ENCODE measurements at regions not wholly inside any gene's neighbourhood (a gene's known extent, or its start where the extent isn't known, plus 50 kb on each side); places are given as distances from the start of the nearest gene placed in this dataset.

DNA sequence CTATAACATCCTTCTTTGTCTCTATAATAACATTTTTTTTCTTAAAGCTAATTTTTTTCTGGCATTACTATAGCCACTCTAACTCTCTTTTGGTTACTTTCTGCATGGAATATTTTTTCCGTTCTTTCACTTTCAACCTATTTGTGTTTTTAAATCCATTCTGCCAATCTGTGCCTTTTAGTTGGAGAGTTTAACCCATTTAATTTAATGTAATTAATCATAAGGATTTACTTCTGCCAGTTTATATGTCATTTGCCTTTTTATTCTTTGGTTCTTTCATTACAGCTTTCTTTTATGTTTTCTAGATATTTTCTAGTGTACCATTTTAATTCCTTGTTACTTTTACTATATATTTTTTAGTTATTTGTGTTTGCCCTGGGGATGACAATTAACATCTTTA, 78.6 kb downstream of the TMEM270 start:
- TF ChIP-seq, protein P1, sequence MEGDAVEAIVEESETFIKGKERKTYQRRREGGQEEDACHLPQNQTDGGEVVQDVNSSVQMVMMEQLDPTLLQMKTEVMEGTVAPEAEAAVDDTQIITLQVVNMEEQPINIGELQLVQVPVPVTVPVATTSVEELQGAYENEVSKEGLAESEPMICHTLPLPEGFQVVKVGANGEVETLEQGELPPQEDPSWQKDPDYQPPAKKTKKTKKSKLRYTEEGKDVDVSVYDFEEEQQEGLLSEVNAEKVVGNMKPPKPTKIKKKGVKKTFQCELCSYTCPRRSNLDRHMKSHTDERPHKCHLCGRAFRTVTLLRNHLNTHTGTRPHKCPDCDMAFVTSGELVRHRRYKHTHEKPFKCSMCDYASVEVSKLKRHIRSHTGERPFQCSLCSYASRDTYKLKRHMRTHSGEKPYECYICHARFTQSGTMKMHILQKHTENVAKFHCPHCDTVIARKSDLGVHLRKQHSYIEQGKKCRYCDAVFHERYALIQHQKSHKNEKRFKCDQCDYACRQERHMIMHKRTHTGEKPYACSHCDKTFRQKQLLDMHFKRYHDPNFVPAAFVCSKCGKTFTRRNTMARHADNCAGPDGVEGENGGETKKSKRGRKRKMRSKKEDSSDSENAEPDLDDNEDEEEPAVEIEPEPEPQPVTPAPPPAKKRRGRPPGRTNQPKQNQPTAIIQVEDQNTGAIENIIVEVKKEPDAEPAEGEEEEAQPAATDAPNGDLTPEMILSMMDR (conservative IDR thresholded peaks at IDR 0.05; ENCODE audit: low read depth, low read length): no peak
- TF ChIP-seq POLR2A (IDR thresholded peaks at IDR 0.05; ENCODE audit: low read depth, low read length): no peak

All from IMR-90 (cell line).